Progenitor cell of endocrine pancreas (in vitro differentiated cells): ENCODE measurements at regions not wholly inside any gene's neighbourhood (a gene's known extent, or its start where the extent isn't known, plus 50 kb on each side); places are given as distances from the start of the nearest gene placed in this dataset.

Source experiments
- DNase-seq: peaks from one replicate; pipeline ENCODE4 v3.0.0; 2021; ENCODE audit warnings: low spot score; ENCODE audit not compliant: unreplicated experiment
- H3K27ac Mint-ChIP-seq: 2 replicates; pipeline ENCODE4 v1.8.0; 2021; ENCODE audit warnings: mild to moderate bottlenecking, moderate library complexity, mixed read lengths
- H3K27me3 Mint-ChIP-seq: 2 replicates; pipeline ENCODE4 v1.8.0; 2021; ENCODE audit warnings: mixed read lengths
- H3K36me3 Mint-ChIP-seq: 2 replicates; pipeline ENCODE4 v1.8.0; 2022; ENCODE audit warnings: mixed read lengths; ENCODE audit not compliant: insufficient read depth
- H3K4me1 Mint-ChIP-seq: 2 replicates; pipeline ENCODE4 v1.8.0; 2021; ENCODE audit warnings: low read depth, mixed read lengths
- H3K4me3 Mint-ChIP-seq: 2 replicates; pipeline ENCODE4 v1.8.0; 2021; ENCODE audit warnings: low read depth, mild to moderate bottlenecking, moderate library complexity, mixed read lengths
- H3K9me3 Mint-ChIP-seq: 2 replicates; pipeline ENCODE4 v1.8.0; 2021; ENCODE audit warnings: low read depth, mixed read lengths
- CTCF ChIP-seq: fragments of 200-600 bp; sonication (generic); IDR thresholded peaks from one replicate; pipeline ENCODE4 v1.5.0; 2021; ENCODE audit warnings: antibody characterized with exemption, mild to moderate bottlenecking; ENCODE audit not compliant: unreplicated experiment

DNA sequence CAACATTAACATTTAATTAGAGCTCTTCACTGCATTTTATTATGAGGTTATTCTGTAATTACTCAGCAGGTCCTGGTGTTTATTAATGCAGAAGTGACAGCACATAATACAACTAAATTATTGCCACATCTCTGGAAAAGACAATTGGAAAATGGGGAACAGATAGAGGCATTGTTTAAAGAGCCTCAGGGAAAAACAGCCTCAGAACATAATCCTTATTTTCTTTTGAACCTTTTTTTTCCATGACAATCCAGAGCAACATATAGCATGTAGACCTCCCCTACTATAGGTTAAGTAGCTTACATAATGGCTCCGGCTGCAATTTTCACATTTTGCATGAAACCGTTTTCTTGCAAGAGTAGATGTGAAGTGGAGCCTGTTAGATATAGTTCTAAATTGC, 87.2 kb downstream of the RMI1 start:
- no peak for DNase-seq
- peaks cover 9% of the 10 kb centered on the region for H3K9me3 Mint-ChIP-seq
- TF ChIP-seq CTCF, result no peak

DNA sequence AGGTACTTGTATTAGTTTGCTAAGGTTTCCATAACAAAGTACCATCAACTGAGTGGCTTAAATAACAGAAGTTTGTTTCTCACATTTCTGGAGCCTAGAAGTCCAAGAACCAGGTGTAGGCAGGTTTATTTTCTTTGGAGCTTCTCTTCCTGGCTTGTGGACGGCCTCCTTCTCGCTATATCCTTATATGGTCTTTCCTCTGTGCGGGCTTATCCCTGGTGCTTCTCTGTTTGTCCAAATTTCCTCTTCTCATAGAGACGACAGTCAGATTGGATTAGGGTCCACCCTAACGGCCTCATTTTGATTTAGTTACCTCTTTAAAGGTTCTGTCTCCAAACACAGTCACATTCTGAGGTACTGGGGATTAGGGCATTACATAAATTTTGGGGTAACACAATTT, 88.3 kb downstream of the RMI1 start:
- no peaks in the 10 kb centered on the region for H3K27me3 Mint-ChIP-seq
- peaks cover 1% of the 10 kb centered on the region for H3K4me1 Mint-ChIP-seq
- DNase-seq, result no peak
- no peaks in the 10 kb centered on the region for H3K36me3 Mint-ChIP-seq
- TF ChIP-seq CTCF, result no peak
- H3K4me3 Mint-ChIP-seq, result no peak overlapping the region
- H3K27ac Mint-ChIP-seq, result no peak overlapping the region
- H3K9me3 Mint-ChIP-seq, result peaks cover 9% of the 10 kb centered on the region

More for the DNA sequence above, 87.2 kb downstream of the RMI1 start:
- H3K27ac Mint-ChIP-seq, result no peak overlapping the region
- H3K27me3 Mint-ChIP-seq, result no peaks in the 10 kb centered on the region
- no peaks in the 10 kb centered on the region for H3K36me3 Mint-ChIP-seq
- no peak overlapping the region for H3K4me3 Mint-ChIP-seq
- peaks cover 1% of the 10 kb centered on the region for H3K4me1 Mint-ChIP-seq

DNA sequence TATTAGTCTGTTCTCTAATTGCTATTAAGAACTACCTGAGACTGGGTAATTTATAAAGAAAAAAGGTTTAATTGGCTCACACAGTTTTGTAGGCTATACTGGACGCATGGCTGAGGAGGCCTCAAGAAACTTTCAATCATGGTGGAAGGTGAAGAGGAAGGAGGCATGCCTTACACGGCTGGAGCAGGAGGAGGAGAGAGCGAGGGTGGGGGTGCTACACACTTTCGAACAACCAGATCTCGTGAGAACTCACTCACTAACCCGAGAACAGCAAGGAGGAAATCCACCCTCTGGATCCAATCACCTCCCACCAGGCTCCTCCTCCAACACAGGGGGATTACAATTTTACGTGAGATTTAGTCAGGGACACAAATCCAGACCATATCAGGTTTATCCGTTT, 90.0 kb downstream of the RMI1 start:
- H3K27ac Mint-ChIP-seq, result no peak overlapping the region
- no peaks in the 10 kb centered on the region for H3K36me3 Mint-ChIP-seq
- no peaks in the 10 kb centered on the region for H3K27me3 Mint-ChIP-seq
- DNase-seq, result no peak
- TF ChIP-seq CTCF, result no peak
- H3K9me3 Mint-ChIP-seq, result peaks cover 9% of the 10 kb centered on the region
- H3K4me3 Mint-ChIP-seq, result no peak overlapping the region
- H3K4me1 Mint-ChIP-seq, result peaks cover 1% of the 10 kb centered on the region

DNA sequence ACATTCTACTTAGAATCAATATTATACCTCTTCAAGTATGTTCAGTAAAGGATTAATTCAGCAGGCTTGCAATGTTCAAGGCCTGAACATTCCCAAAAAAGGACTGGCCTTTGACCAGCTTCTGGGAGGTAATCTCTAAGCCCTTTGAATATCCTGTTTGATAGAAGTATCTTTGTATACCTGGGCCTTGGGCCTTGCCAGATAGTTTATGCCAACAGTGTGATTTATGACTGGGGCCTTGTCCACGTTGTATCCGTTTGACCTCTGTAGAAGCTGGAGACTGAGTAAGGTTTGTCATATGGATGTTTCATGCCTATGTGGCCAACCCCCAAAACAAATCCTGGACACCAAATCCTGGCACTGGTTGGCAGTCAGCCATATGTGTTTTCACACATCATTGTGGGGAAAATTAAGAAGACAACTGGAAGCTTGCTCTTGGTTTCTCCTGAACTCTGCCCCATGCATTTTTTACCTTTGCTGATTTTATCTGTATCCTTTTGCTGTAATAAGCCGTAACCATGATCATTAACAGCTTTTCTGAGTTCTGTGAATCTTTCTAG, 92.1 kb downstream of the RMI1 start:
- H3K9me3 Mint-ChIP-seq, result peaks cover 9% of the 10 kb centered on the region
- peaks cover 1% of the 10 kb centered on the region for H3K4me1 Mint-ChIP-seq
- H3K4me3 Mint-ChIP-seq, result no peak overlapping the region
- no peak overlapping the region for H3K27ac Mint-ChIP-seq
- H3K36me3 Mint-ChIP-seq, result no peaks in the 10 kb centered on the region
- DNase-seq, result no peak
- H3K27me3 Mint-ChIP-seq, result no peaks in the 10 kb centered on the region
- TF ChIP-seq CTCF, result no peak

GRCh38 chr9:84075004-84075403, 94.4 kb downstream of the RMI1 start:
- no peaks in the 10 kb centered on the region for H3K4me1 Mint-ChIP-seq
- no peak for TF ChIP-seq CTCF
- no peak overlapping the region for H3K27ac Mint-ChIP-seq
- no peak for DNase-seq
- no peaks in the 10 kb centered on the region for H3K36me3 Mint-ChIP-seq
- peaks cover 12% of the 10 kb centered on the region for H3K9me3 Mint-ChIP-seq
- no peak overlapping the region for H3K4me3 Mint-ChIP-seq
- no peaks in the 10 kb centered on the region for H3K27me3 Mint-ChIP-seq
